GM10266 (cell line): ENCODE measurements at regions not wholly inside any gene's neighbourhood (a gene's known extent, or its start where the extent isn't known, plus 50 kb on each side); places are given as distances from the start of the nearest gene placed in this dataset.

Experiments used
- DNase-seq: peaks from one replicate; pipeline ENCODE4 v3.0.0; 2012; ENCODE audit errors: extremely low spot score
- CTCF ChIP-seq: IDR thresholded peaks from 2 replicates; pipeline ENCODE4 v1.5.1; 2012; ENCODE audit warnings: mild to moderate bottlenecking, low read depth; ENCODE audit not compliant: control insufficient read depth, insufficient read depth; ENCODE audit errors: missing control alignments

GRCh38 chr6:102679865-102680264, 1286.4 kb downstream of the GRIK2 start:
- DNase-seq, result no peak
- no peak for TF ChIP-seq CTCF

- DNase-seq, result no peak
- no peak for TF ChIP-seq CTCF
Measured at GRCh38 chr6:102677225-102677624, 1283.7 kb downstream of the GRIK2 start.

GRCh38 chr6:102670735-102671134, 1277.2 kb downstream of the GRIK2 start:
- TF ChIP-seq CTCF, result no peak
- no peak for DNase-seq

GRCh38 chr6:102662851-102663250, 1269.3 kb downstream of the GRIK2 start:
- no peak for TF ChIP-seq CTCF
- no peak for DNase-seq

GRCh38 chr6:102660303-102660702, 1266.8 kb downstream of the GRIK2 start:
- no peak for TF ChIP-seq CTCF
- no peak for DNase-seq

GRCh38 chr6:102655823-102656222, 1262.3 kb downstream of the GRIK2 start:
- no peak for DNase-seq
- no peak for TF ChIP-seq CTCF

- no peak for DNase-seq
- TF ChIP-seq CTCF, result no peak
Measured at GRCh38 chr6:102641426-102641825, 1247.9 kb downstream of the GRIK2 start.
